Activated naive CD8-positive, alpha-beta T cell (primary cell): ENCODE measurements at regions not wholly inside any gene's neighbourhood (a gene's known extent, or its start where the extent isn't known, plus 50 kb on each side); places are given as distances from the start of the nearest gene placed in this dataset.
"Not testable (repeated sequence)": the region's sequence is repeated elsewhere in the genome, so short reads cannot be mapped to it uniquely, and the experiment has no call there.

Experiments used
- H3K27ac Mint-ChIP-seq: one replicate; pipeline ENCODE4 v1.8.0; 2021; ENCODE audit warnings: mixed read lengths
- H3K27me3 Mint-ChIP-seq: one replicate; pipeline ENCODE4 v1.8.0; 2021; ENCODE audit warnings: mixed read lengths
- H3K36me3 Mint-ChIP-seq: one replicate; pipeline ENCODE4 v1.8.0; 2021; ENCODE audit warnings: mixed read lengths
- H3K4me1 Mint-ChIP-seq: one replicate; pipeline ENCODE4 v1.8.0; 2021; ENCODE audit warnings: low read depth, mixed read lengths
- H3K4me3 Mint-ChIP-seq: one replicate; pipeline ENCODE4 v1.8.0; 2021; ENCODE audit warnings: mild to moderate bottlenecking, mixed read lengths
- H3K9me3 Mint-ChIP-seq: one replicate; pipeline ENCODE4 v1.8.0; 2021; ENCODE audit warnings: low read depth, mixed read lengths

- no peaks in the 10 kb centered on the region for H3K9me3 Mint-ChIP-seq
- H3K4me1 Mint-ChIP-seq: no peaks in the 10 kb centered on the region
- no peaks in the 10 kb centered on the region for H3K27me3 Mint-ChIP-seq
- H3K27ac Mint-ChIP-seq: no peak overlapping the region
- H3K4me3 Mint-ChIP-seq: no peak overlapping the region
- no peaks in the 10 kb centered on the region for H3K36me3 Mint-ChIP-seq
These were observed 140.0 kb downstream of the TMEM121 start for GRCh38 chr14:105666420-105666819.

GRCh38 chr14:105666991-105667662 is 140.7 kb downstream of the TMEM121 start:
- not testable (repeated sequence) for H3K4me1 Mint-ChIP-seq, H3K27ac Mint-ChIP-seq, H3K9me3 Mint-ChIP-seq, H3K27me3 Mint-ChIP-seq, H3K36me3 Mint-ChIP-seq, H3K4me3 Mint-ChIP-seq

- H3K27ac Mint-ChIP-seq, H3K27me3 Mint-ChIP-seq, H3K4me1 Mint-ChIP-seq, H3K36me3 Mint-ChIP-seq, H3K9me3 Mint-ChIP-seq, H3K4me3 Mint-ChIP-seq: not testable (repeated sequence)
These were observed 141.3 kb downstream of the TMEM121 start for GRCh38 chr14:105667663-105668020.

- H3K36me3 Mint-ChIP-seq, H3K4me1 Mint-ChIP-seq, H3K9me3 Mint-ChIP-seq, H3K4me3 Mint-ChIP-seq, H3K27me3 Mint-ChIP-seq, H3K27ac Mint-ChIP-seq: not testable (repeated sequence)
These were observed 141.6 kb downstream of the TMEM121 start for GRCh38 chr14:105668021-105668420.

GRCh38 chr14:105668471-105669230 is 142.3 kb downstream of the TMEM121 start:
- H3K36me3 Mint-ChIP-seq, H3K27ac Mint-ChIP-seq, H3K9me3 Mint-ChIP-seq, H3K4me3 Mint-ChIP-seq, H3K27me3 Mint-ChIP-seq, H3K4me1 Mint-ChIP-seq: not testable (repeated sequence)

GRCh38 chr14:105669231-105669610 is 142.8 kb downstream of the TMEM121 start:
- not testable (repeated sequence) for H3K9me3 Mint-ChIP-seq, H3K27me3 Mint-ChIP-seq, H3K36me3 Mint-ChIP-seq, H3K27ac Mint-ChIP-seq, H3K4me1 Mint-ChIP-seq, H3K4me3 Mint-ChIP-seq

- H3K36me3 Mint-ChIP-seq, H3K9me3 Mint-ChIP-seq, H3K4me1 Mint-ChIP-seq, H3K27ac Mint-ChIP-seq, H3K4me3 Mint-ChIP-seq, H3K27me3 Mint-ChIP-seq: not testable (repeated sequence)
These were observed 143.3 kb downstream of the TMEM121 start for GRCh38 chr14:105669646-105670045.

- H3K4me1 Mint-ChIP-seq, H3K9me3 Mint-ChIP-seq, H3K4me3 Mint-ChIP-seq, H3K27ac Mint-ChIP-seq, H3K27me3 Mint-ChIP-seq, H3K36me3 Mint-ChIP-seq: not testable (repeated sequence)
These were observed 146.2 kb downstream of the TMEM121 start for GRCh38 chr14:105672450-105673200.

- not testable (repeated sequence) for H3K4me3 Mint-ChIP-seq, H3K27ac Mint-ChIP-seq, H3K36me3 Mint-ChIP-seq, H3K27me3 Mint-ChIP-seq, H3K9me3 Mint-ChIP-seq, H3K4me1 Mint-ChIP-seq
These were observed 149.1 kb downstream of the TMEM121 start for GRCh38 chr14:105675433-105675832.

GRCh38 chr14:105675905-105676670 is 149.7 kb downstream of the TMEM121 start:
- H3K4me3 Mint-ChIP-seq, H3K9me3 Mint-ChIP-seq, H3K27ac Mint-ChIP-seq, H3K4me1 Mint-ChIP-seq, H3K36me3 Mint-ChIP-seq, H3K27me3 Mint-ChIP-seq: not testable (repeated sequence)

- not testable (repeated sequence) for H3K27ac Mint-ChIP-seq, H3K36me3 Mint-ChIP-seq, H3K4me3 Mint-ChIP-seq, H3K9me3 Mint-ChIP-seq, H3K27me3 Mint-ChIP-seq, H3K4me1 Mint-ChIP-seq
These were observed 151.7 kb downstream of the TMEM121 start for GRCh38 chr14:105678057-105678456.

- H3K27ac Mint-ChIP-seq, H3K4me1 Mint-ChIP-seq, H3K36me3 Mint-ChIP-seq, H3K9me3 Mint-ChIP-seq, H3K27me3 Mint-ChIP-seq, H3K4me3 Mint-ChIP-seq: not testable (repeated sequence)
These were observed 152.9 kb downstream of the TMEM121 start for GRCh38 chr14:105678996-105679958.

GRCh38 chr14:105679959-105680735 is 153.8 kb downstream of the TMEM121 start:
- H3K27ac Mint-ChIP-seq, H3K27me3 Mint-ChIP-seq, H3K36me3 Mint-ChIP-seq, H3K9me3 Mint-ChIP-seq, H3K4me3 Mint-ChIP-seq, H3K4me1 Mint-ChIP-seq: not testable (repeated sequence)

- not testable (repeated sequence) for H3K36me3 Mint-ChIP-seq, H3K4me1 Mint-ChIP-seq, H3K27me3 Mint-ChIP-seq, H3K4me3 Mint-ChIP-seq, H3K9me3 Mint-ChIP-seq, H3K27ac Mint-ChIP-seq
These were observed 154.3 kb downstream of the TMEM121 start for GRCh38 chr14:105680736-105681098.
